ENCODE measurements at regions not wholly inside any gene's neighbourhood (a gene's known extent, or its start where the extent isn't known, plus 50 kb on each side); places are given as distances from the start of the nearest gene placed in this dataset.
A peak's percentile ranks its signal among the peaks of the same experiment; 100 is the strongest.

GRCh38 chr16:31696968-31697743 lies 169.5 kb downstream of the AHSP start:
- no peaks in the 10 kb centered on the region for H3K27me3 ChIP-seq (ENCODE audit: control insufficient read depth, insufficient read depth, low read length)
- FAIRE-seq (no peak), DNase-seq (peak in 2 of 5 donors; percentile 52 to 75)
- no peak overlapping the region for H3K27ac ChIP-seq (ENCODE audit: low read depth in 2 of 2, low read length in 2 of 2)
- H3K4me1 ChIP-seq (ENCODE audit: control insufficient read depth in 2 of 3, insufficient read depth in 2 of 3, low read depth in 1 of 3, low read length in 3 of 3) = peaks cover 0 to 9% (median 0%) of the 10 kb centered on the region in 3 donors
- H3K9ac ChIP-seq (ENCODE audit: low read length in 3 of 3) = no peak overlapping the region
- H3K4me3 ChIP-seq (ENCODE audit: low read length in 3 of 3) = no peak overlapping the region
- no peaks in the 10 kb centered on the region for H3K9me3 ChIP-seq (ENCODE audit: control insufficient read depth in 2 of 3, insufficient read depth in 1 of 3, low read length in 3 of 3)
- intact Hi-C loops (cut with DNase I) = no loop called here
- TF ChIP-seq, protein P1, sequence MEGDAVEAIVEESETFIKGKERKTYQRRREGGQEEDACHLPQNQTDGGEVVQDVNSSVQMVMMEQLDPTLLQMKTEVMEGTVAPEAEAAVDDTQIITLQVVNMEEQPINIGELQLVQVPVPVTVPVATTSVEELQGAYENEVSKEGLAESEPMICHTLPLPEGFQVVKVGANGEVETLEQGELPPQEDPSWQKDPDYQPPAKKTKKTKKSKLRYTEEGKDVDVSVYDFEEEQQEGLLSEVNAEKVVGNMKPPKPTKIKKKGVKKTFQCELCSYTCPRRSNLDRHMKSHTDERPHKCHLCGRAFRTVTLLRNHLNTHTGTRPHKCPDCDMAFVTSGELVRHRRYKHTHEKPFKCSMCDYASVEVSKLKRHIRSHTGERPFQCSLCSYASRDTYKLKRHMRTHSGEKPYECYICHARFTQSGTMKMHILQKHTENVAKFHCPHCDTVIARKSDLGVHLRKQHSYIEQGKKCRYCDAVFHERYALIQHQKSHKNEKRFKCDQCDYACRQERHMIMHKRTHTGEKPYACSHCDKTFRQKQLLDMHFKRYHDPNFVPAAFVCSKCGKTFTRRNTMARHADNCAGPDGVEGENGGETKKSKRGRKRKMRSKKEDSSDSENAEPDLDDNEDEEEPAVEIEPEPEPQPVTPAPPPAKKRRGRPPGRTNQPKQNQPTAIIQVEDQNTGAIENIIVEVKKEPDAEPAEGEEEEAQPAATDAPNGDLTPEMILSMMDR (IDR thresholded peaks at IDR 0.05; ENCODE audit: borderline replicate concordance, extremely low read depth, insufficient read depth) = peak; percentile 78
- H3K36me3 ChIP-seq (ENCODE audit: control insufficient read depth in 2 of 3, insufficient read depth in 3 of 3, low read length in 3 of 3) = no peaks in the 10 kb centered on the region

- Histone ChIP-seq H3K9ac (ENCODE audit: low read length in 3 of 3) (no peak overlapping the region), H3K27me3 (ENCODE audit: control insufficient read depth, insufficient read depth, low read length) (no peaks in the 10 kb centered on the region), H3K4me1 (ENCODE audit: control insufficient read depth in 2 of 3, insufficient read depth in 2 of 3, low read depth in 1 of 3, low read length in 3 of 3) (peaks cover 0 to 11% (median 0%) of the 10 kb centered on the region in 3 donors), H3K4me3 (ENCODE audit: low read length in 3 of 3) (no peak overlapping the region), H3K27ac (ENCODE audit: low read depth in 2 of 2, low read length in 2 of 2) (no peak overlapping the region), H3K9me3 (ENCODE audit: control insufficient read depth in 2 of 3, insufficient read depth in 1 of 3, low read length in 3 of 3) (no peaks in the 10 kb centered on the region), H3K36me3 (ENCODE audit: control insufficient read depth in 2 of 3, insufficient read depth in 3 of 3, low read length in 3 of 3) (peaks cover 0 to under 1% (median 0%) of the 10 kb centered on the region in 3 donors)
- intact Hi-C loops (cut with DNase I) = no loop called here
- FAIRE-seq (no peak), DNase-seq (no peak)
- TF ChIP-seq, protein P1 (IDR thresholded peaks at IDR 0.05; ENCODE audit: borderline replicate concordance, extremely low read depth, insufficient read depth) = no peak
Observed at GRCh38 chr16:31697744-31698125, 170.0 kb downstream of the AHSP start.

DNA sequence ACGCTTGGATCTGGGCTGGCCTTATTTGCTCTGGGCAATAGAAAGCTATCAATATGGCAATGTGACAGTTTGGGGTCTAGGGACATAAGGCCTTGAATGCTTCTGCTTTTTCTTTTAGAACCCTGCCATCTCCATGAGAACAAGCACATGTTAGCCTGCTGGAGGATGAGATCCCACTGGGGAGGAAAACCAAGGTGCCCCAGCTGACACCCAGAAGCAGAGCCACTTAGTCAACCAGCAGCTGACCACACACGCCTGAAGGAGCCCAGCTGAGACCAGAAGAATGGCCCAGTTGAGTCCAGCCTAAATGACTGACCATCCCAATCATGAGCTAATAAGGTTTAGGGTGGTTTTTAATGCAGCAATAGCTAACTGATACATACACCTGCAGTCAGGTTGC lies 171.2 kb downstream of the AHSP start:
- Histone ChIP-seq H3K27me3 (ENCODE audit: control insufficient read depth, insufficient read depth, low read length) (no peaks in the 10 kb centered on the region), H3K4me1 (ENCODE audit: control insufficient read depth in 2 of 3, insufficient read depth in 2 of 3, low read depth in 1 of 3, low read length in 3 of 3) (peaks cover 0 to 15% (median 0%) of the 10 kb centered on the region in 3 donors), H3K36me3 (ENCODE audit: control insufficient read depth in 2 of 3, insufficient read depth in 3 of 3, low read length in 3 of 3) (peaks cover 0 to 12% (median 11%) of the 10 kb centered on the region in 3 donors), H3K9me3 (ENCODE audit: control insufficient read depth in 2 of 3, insufficient read depth in 1 of 3, low read length in 3 of 3) (no peaks in the 10 kb centered on the region), H3K4me3 (ENCODE audit: low read length in 3 of 3) (no peak overlapping the region), H3K9ac (ENCODE audit: low read length in 3 of 3) (no peak overlapping the region), H3K27ac (ENCODE audit: low read depth in 2 of 2, low read length in 2 of 2) (no peak overlapping the region)
- TF ChIP-seq, protein P1 (IDR thresholded peaks at IDR 0.05; ENCODE audit: borderline replicate concordance, extremely low read depth, insufficient read depth) = no peak
- intact Hi-C loops (cut with DNase I) = no loop called here
- FAIRE-seq = no peak
- DNase-seq = no peak

Data from kidney (tissue), 13 donors.